ENCODE measurements at regions not wholly inside any gene's neighbourhood (a gene's known extent, or its start where the extent isn't known, plus 50 kb on each side); places are given as distances from the start of the nearest gene placed in this dataset.
"Not testable (repeated sequence)": the region's sequence is repeated elsewhere in the genome, so short reads cannot be mapped to it uniquely, and the experiment has no call there.

DNA sequence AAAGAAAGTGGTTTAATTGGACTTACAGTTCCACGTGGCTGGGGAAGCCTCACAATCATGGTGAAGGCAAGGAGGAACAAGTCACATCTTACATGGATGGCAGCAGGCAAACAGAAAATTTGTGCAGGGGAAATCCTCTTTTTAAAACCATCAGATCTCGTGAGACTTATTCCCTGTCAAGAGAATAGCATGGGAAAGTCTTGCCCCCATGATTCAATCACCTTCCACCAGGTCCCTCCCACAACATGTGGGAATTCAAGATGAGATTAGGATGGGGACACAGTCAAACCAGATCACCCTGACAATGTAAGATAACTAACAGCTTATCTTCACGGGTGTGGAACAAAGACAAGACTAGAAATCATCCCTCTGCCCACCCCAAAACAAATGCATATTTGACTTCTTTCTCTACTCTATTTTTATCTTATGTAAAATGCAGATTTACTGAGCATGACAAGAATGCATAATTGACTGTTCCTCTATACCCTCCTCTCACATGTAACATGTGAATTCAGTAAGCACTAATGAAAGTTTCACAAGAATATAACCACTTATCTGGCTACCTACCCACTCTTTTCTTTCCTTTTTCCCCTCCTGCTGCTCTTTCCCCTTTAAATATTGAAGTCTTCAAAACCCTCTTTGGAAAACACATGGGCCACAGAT is 110.8 kb upstream of the METTL14 start:
- H3K9me3 ChIP-seq (ENCODE audit: low read depth); H3K4me1 ChIP-seq (ENCODE audit: insufficient read depth); H3K27me3 ChIP-seq; H2AFZ ChIP-seq; H4K20me1 ChIP-seq (ENCODE audit: insufficient read depth, poor library complexity, severe bottlenecking); H3K4me2 ChIP-seq; H3K36me3 ChIP-seq (replicated peaks; ENCODE audit: insufficient read depth, low read depth); H3K27ac ChIP-seq; H3K79me2 ChIP-seq; H3K4me3 ChIP-seq; DNase-seq (ENCODE audit: low spot score); H3K9me2 ChIP-seq (replicated peaks; ENCODE audit: insufficient read depth): not testable (repeated sequence)
- 55% methylated on average over 3 of the region's 3 CpGs for WGBS (ENCODE audit: low lambda C conversion rate, missing lambda C conversion rate)

DNA sequence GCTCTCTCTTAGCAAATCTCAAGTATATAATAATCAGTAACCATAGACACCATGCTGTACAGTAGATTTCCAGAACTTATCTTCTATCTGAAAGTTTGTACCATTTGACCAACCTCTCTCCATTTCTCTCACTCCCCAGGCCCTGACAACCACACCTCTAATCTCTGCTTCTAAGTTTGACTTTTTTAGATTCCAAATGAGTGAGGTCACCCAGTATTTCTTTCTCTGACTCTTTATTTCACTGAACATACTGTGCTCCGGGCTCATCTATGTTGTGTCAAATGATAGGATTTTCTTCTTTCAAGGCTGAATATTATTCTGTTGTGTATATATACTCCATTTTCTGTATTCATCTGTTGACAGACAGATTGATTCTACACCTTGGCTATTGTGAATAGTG is 110.1 kb upstream of the METTL14 start:
- not testable (repeated sequence) for H2AFZ ChIP-seq; H3K4me2 ChIP-seq; H3K9me2 ChIP-seq (replicated peaks; ENCODE audit: insufficient read depth); H4K20me1 ChIP-seq (ENCODE audit: insufficient read depth, poor library complexity, severe bottlenecking); H3K4me3 ChIP-seq; H3K27ac ChIP-seq; H3K4me1 ChIP-seq (ENCODE audit: insufficient read depth); H3K27me3 ChIP-seq; H3K9me3 ChIP-seq (ENCODE audit: low read depth); H3K79me2 ChIP-seq; DNase-seq (ENCODE audit: low spot score); H3K36me3 ChIP-seq (replicated peaks; ENCODE audit: insufficient read depth, low read depth)
- 82% methylated on average over 1 of the region's 1 CpG for WGBS (ENCODE audit: low lambda C conversion rate, missing lambda C conversion rate)

DNA sequence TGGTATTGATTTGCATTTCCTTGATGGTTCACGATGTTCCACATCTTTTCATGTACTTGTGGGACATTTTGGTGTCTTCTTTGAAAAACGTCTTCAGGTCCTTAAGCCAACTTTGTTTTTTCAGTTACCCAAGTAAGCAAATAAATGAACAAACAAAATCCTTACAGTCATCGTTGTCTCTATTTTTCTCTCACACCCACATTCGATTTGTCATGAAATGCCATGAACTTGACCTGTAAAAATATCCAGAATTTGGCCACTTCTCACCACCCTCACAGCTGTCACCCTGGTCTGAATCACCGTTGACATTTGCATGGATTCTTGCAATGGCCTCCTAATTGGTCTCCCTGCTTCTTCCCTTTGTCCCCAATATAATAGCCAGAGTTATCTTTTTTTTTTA is 109.5 kb upstream of the METTL14 start:
- not testable (repeated sequence) for H4K20me1 ChIP-seq (ENCODE audit: insufficient read depth, poor library complexity, severe bottlenecking); H3K27ac ChIP-seq; H2AFZ ChIP-seq; DNase-seq (ENCODE audit: low spot score); H3K27me3 ChIP-seq; H3K9me3 ChIP-seq (ENCODE audit: low read depth); H3K36me3 ChIP-seq (replicated peaks; ENCODE audit: insufficient read depth, low read depth); H3K4me1 ChIP-seq (ENCODE audit: insufficient read depth); H3K9me2 ChIP-seq (replicated peaks; ENCODE audit: insufficient read depth); H3K79me2 ChIP-seq; H3K4me3 ChIP-seq; H3K4me2 ChIP-seq
- WGBS (ENCODE audit: low lambda C conversion rate, missing lambda C conversion rate), result 88% methylated on average over 5 of the region's 5 CpGs

DNA sequence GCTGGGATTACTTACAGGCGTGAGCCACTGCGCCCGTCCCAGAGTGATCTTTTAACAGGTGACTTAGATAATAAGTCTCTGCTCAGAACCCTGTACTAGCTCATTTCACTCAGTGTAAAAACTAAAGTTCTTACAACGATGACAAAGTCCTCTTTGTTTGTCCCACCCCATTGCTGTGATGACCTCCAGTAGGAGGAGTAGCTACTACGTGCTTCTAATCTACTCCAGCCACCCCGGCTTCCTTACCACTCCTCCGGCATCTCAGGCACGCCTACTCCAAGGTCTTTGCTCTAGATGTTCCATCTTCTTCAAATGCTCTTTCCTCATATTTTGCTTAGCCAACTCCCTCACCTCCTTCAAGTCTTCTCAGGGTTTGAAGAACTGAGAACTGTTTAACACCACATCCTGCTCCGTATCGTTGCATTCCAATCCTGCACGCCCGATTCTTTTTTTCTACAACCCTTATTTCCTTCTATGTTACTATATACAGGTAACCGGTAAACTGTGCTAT is 108.4 kb upstream of the METTL14 start:
- DNase-seq (ENCODE audit: low spot score); H3K36me3 ChIP-seq (replicated peaks; ENCODE audit: insufficient read depth, low read depth); H4K20me1 ChIP-seq (ENCODE audit: insufficient read depth, poor library complexity, severe bottlenecking); H2AFZ ChIP-seq; H3K79me2 ChIP-seq; H3K4me2 ChIP-seq; H3K4me1 ChIP-seq (ENCODE audit: insufficient read depth); H3K9me2 ChIP-seq (replicated peaks; ENCODE audit: insufficient read depth); H3K27ac ChIP-seq; H3K27me3 ChIP-seq; H3K9me3 ChIP-seq (ENCODE audit: low read depth); H3K4me3 ChIP-seq: not testable (repeated sequence)
- whole genome bisulfite sequencing (ENCODE audit: low lambda C conversion rate, missing lambda C conversion rate), result 96% methylated on average over 12 of the region's 13 CpGs

DNA sequence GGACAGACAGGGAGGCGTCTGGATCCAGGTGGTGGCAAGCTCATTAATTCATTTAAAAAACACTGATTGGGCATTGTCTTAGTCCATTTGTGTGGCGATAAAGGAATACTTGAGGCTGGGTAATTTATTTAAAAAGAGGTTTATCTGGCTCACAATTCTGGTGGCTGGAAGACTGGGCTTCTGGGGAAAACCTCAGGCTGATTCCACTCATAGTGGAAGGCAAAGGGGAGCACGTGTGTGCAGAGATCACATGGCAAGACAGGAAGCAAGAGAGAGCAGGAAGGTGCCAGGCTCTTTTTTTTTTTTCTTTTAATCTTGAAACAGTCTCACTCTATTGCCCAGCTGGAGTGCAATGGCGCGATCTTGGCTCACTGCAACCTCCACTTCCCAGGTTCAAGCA is 100.2 kb upstream of the METTL14 start:
- 86% methylated on average over 5 of the region's 5 CpGs for WGBS (ENCODE audit: low lambda C conversion rate, missing lambda C conversion rate)
- no peak for DNase-seq (ENCODE audit: low spot score)
- Histone ChIP-seq H2AFZ (no peak overlapping the region), H3K4me3 (no peak overlapping the region), H3K36me3 (replicated peaks; ENCODE audit: insufficient read depth, low read depth) (no peaks in the 10 kb centered on the region), H3K9me2 (replicated peaks; ENCODE audit: insufficient read depth) (no peaks in the 10 kb centered on the region), H3K27me3 (peaks cover 14% of the 10 kb centered on the region), H3K4me2 (no peak overlapping the region), H3K27ac (no peak overlapping the region), H4K20me1 (ENCODE audit: insufficient read depth, poor library complexity, severe bottlenecking) (no peaks in the 10 kb centered on the region), H3K9me3 (ENCODE audit: low read depth) (no peaks in the 10 kb centered on the region), H3K79me2 (no peaks in the 10 kb centered on the region), H3K4me1 (ENCODE audit: insufficient read depth) (no peaks in the 10 kb centered on the region)
- TF ChIP-seq EZH2phosphoT487 (IDR thresholded peaks at IDR 0.05; ENCODE audit: low read depth, severe bottlenecking, unreplicated experiment) (no peak), EZH2 (IDR thresholded peaks at IDR 0.05; ENCODE audit: borderline replicate concordance) (no peak)
- TF ChIP-seq, protein P1, sequence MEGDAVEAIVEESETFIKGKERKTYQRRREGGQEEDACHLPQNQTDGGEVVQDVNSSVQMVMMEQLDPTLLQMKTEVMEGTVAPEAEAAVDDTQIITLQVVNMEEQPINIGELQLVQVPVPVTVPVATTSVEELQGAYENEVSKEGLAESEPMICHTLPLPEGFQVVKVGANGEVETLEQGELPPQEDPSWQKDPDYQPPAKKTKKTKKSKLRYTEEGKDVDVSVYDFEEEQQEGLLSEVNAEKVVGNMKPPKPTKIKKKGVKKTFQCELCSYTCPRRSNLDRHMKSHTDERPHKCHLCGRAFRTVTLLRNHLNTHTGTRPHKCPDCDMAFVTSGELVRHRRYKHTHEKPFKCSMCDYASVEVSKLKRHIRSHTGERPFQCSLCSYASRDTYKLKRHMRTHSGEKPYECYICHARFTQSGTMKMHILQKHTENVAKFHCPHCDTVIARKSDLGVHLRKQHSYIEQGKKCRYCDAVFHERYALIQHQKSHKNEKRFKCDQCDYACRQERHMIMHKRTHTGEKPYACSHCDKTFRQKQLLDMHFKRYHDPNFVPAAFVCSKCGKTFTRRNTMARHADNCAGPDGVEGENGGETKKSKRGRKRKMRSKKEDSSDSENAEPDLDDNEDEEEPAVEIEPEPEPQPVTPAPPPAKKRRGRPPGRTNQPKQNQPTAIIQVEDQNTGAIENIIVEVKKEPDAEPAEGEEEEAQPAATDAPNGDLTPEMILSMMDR (IDR thresholded peaks at IDR 0.05; ENCODE audit: poor library complexity), result no peak

All from hepatocyte (in vitro differentiated cells).